ENCODE measurements at regions not wholly inside any gene's neighbourhood (a gene's known extent, or its start where the extent isn't known, plus 50 kb on each side); places are given as distances from the start of the nearest gene placed in this dataset.

DNA sequence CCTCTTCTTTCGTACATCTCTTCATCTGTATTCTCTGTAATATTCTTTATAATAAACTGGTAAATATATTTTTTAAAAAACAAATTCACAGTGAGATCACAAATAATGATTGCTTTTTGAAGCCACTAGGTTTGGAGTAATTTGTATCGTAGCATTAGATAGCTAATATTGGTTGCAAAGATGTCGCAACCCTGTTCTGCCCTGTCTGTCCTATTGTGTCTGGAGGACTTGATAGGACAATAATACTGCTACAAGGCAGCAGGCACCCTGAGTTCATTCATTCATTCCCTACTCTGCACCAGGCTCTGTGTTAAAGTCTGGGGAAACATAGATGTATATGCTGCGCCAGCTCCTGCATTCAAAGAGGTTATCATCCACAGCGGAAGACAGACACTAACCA, 206.7 kb upstream of the KLF4 start:
- no peak for ATAC-seq

DNA sequence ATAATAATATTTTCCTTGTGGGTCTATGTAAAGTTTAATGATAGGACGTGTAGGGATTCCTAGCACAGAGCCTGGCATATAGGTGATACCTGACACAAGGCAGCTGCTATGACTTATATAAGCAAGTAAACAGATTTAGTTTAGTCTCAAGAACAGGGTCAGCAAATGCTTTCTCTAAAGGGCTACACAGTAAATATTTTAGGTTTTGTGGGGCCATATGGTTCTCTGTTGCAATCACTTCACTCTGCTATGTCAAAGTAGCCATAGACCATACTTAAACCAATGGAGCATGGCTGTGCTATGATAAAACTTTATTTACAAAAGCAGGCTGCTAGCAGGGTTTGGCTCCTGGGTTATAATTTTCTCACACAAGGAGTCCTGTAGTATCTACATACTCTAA, 204.8 kb upstream of the KLF4 start:
- ATAC-seq, result no peak

DNA sequence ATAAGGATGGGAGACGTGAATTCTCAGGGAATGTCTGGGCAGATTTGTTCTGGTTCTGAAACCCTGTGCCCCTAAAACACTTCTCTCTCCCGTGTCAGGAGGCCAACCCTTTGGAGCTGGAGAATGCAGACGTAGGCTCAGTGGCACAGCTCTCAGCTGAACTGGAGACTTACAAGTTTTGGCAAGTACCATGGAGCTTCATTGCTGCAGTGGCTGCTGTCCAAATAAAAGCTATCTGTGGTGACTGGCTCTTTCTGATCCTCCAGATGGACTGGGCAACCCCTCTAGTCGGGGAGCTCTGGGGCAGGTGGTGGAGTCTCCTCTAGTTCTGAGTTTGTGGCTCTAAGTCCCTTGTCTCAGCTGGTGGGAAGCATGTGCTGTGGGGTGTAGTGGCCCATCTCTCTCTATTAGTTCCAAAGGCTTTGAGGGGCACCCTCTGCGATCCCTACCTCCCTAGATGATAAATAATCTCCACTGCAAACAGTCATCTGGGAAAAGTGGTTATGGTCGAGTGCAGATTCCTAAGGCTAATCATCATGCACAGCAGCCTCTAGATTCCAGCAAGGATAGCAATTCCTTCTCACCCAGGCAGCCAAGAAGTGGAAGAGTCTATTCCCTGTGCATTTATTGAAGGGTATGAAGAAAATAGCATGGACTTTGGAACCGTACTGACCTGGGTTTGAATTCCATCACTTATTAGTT, 204.2 kb upstream of the KLF4 start:
- ATAC-seq, result no peak

DNA sequence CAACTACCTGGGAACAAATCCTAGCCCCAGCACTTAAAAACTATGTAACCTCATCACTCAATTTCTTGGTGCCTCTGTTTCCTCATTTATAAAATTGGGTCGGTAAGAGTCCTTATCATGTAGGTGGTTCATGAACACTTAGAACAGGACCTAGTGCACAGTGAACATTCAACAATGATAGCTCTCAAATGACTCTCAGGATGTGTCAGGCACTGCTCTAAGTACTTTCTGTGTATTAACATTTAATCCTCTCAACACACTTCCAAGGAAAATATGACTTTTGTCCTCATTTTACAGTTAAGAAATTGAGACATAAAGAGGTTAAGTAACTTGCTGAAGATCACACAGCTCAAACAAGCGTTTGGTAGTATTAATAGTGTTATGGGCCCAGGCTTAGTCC, 202.1 kb upstream of the KLF4 start:
- ATAC-seq, result no peak

DNA sequence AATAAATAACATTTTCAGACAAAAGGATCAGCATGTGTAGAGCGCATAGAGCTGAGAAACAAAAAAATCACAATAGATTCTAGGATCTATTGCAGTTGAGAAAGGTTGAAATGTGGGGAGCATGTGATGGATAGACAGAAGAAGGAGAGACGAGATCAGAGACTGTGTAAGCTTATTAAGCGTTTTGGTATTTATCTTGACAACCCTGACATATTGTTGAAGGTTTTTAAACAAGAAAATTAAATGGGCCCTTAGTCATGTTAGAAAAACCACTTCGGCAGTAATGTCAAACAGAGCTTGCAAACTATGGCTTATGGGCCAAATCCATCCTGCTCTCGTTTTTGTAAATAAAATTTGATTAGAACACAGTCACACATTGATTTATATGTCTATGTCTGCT, 200.5 kb upstream of the KLF4 start:
- ATAC-seq, result no peak

DNA sequence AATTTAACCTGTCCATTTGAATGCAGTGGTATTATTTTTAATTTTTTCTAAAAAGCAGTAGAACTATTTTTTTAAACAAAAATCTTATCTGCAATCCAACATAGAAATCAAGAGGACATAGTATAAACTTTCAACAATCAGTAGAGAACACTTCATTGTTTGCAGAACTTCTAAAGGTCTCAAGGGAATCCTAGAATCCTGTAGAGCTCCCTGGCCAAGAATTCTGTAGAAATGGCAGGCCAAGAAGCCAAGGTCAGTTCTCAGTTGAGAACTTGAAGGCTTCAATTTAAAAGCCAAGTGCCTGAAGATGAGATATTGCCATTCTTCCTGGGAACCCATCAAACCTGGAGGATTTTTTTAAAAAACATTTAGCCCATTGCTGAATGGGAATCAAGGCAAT, 199.2 kb upstream of the KLF4 start:
- no peak for ATAC-seq

DNA sequence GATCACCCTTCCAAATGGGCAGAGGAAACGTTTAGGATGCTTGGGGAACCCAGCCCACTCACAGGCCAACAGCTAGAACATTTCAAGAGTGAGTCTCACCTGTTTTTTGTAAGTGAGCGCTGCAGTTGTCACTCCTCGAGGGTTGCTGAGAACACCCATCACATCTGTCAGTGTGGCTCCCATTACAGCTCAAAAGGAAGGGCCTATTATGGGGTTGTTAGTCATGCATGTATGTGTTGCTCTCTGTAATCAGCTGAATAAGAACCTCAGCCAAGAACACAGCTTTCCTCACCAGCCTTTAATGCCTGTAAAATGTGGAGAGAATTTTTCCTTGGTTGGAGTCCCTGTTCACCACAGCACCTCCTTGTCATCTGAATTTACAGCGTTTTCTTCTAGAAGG, 196.3 kb upstream of the KLF4 start:
- no peak for ATAC-seq

DNA sequence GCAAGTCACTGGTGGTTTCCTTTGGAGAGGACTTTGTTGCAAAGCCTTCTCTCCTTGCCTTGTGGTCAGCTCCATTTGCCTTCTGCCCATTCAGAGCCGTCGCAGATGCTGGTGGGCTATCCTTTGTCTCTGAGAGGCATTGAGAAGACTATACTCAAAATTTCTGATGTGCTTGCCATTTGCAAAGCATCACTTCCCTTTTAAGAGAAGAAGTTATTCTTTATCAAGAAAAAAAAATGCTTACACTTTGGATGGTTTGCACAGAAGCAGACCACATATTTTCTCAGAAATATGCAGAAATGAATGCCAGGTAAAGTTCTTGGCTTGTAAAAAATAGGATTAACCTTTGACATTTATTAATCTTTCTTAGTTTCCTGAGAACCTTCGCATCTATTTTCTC, 195.8 kb upstream of the KLF4 start:
- no peak for ATAC-seq

DNA sequence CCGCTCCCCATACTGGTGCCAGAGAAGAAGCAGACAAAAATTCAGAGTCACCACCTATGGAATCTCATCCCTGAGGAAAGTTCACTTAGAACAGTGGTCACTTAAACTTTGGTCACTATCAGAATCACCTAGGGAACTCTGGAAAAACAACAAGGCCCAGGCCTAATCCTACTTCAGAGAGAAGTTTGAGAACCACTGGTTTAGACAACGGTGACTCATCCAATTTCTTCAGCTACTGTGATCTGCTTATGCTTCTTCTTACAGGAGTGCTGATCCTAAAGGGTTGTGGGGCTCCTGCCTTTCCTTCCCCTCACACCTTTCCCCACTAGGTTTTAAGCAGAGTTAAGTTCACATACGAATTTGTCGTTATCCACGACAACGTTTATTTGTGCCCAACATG, 194.7 kb upstream of the KLF4 start:
- ATAC-seq, result no peak

DNA sequence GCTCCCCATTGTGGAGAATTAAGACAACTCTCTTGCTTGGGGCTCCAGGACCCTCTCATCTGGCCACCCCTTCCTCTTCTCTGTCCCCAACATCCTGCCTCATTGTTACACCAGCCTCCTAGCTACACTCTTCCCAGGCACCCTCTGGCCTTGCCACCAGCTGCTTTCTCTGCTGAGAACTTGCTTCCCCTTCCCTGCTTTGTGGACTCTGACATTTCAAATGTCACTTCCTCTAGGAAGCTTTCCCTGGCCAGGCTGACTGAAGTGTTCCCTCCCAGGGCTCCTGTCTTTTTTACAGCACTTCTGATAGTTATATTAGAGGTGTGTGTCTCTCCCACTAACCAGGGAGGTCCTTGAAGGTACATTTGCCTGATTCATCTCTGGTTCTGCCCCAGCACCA, 194.0 kb upstream of the KLF4 start:
- ATAC-seq, result no peak

DNA sequence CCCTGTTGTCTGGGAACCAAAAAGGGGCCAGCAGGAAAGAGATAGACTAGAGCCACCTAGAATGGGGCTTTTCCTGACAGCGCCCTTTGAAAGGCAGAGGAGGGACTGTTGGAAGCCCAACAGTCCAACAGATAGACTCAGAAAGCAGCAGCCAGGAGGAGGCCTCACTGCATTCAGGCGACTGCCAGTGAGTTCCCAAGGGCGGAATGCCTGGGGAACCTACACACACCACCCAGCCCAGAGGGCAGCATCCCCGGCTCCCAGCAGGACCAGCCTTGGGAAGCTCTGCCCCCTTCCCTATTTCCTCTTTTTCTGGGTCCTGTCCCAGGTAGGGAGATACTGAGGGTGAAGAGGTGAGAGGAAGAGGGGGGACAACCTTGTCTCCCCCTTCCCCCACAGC, 192.4 kb upstream of the KLF4 start:
- no peak for ATAC-seq

DNA sequence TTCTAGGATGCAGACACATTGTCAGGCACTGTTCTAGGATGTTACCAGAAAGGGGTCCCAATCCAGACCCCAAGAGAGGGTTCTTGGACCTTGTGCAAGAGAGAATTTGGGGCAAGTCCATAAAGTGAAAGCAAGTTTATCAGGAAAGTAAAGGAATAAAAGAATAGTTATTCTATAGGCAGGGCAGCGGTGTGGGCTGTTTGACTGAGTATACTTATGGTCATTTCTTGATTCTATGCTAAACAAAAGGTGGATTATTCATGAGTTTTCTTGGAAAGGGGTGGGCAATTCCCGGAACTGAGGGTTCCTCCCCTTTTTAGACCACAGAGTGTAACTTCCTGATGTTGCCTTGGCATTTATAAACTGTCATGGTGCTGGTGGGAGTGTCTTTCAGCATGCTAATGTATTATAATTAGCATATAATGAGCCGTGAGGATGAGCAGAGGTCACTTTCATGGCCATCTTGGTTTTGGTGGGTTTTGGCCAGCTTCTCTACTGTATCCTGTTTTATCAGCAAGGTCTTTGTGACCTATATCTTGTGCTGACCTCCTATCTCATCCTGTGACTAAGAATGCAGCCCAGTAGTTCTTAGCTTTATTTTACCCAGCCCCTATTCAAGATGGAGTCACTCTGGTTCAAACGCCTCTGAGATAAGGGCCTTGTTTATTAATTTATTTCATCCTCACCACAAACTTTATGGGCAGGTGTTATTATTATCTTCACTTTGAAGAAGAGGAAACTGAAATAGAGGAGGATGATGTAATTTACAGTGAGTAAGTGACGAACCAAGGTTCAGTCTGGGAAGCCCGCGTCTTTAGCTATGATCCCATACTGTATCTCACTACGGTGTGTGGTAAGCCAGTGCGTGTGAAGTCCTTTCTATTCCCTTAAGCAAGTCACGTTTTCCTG, 186.0 kb upstream of the KLF4 start:
- no peak for ATAC-seq

DNA sequence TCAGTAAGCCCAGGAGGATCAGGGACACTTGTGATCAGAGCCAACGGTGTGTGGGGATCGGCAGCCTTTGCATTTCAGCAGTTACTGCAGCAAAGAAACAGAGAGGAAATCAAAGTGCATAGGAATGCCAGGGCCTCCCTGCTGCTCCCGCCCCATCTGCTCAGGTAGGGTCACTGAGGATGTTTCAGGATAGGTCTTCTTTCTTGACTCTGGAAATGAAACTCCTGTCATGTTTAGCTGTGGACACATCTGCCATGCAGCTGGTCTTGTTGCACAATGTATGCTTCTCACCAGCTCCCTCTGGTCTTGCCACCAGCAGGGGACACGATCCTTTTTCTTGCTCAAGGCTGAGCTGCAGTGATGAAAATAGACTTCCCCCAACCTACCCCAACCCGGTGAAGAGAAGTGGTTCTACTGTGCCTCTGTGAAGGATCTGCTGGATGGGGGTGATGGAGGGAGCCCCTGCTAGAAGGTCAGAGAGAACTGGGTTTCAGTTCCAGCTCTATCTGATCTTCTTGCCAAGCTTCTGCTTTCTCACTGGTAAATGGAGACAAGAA, 185.2 kb upstream of the KLF4 start:
- no peak for ATAC-seq

DNA sequence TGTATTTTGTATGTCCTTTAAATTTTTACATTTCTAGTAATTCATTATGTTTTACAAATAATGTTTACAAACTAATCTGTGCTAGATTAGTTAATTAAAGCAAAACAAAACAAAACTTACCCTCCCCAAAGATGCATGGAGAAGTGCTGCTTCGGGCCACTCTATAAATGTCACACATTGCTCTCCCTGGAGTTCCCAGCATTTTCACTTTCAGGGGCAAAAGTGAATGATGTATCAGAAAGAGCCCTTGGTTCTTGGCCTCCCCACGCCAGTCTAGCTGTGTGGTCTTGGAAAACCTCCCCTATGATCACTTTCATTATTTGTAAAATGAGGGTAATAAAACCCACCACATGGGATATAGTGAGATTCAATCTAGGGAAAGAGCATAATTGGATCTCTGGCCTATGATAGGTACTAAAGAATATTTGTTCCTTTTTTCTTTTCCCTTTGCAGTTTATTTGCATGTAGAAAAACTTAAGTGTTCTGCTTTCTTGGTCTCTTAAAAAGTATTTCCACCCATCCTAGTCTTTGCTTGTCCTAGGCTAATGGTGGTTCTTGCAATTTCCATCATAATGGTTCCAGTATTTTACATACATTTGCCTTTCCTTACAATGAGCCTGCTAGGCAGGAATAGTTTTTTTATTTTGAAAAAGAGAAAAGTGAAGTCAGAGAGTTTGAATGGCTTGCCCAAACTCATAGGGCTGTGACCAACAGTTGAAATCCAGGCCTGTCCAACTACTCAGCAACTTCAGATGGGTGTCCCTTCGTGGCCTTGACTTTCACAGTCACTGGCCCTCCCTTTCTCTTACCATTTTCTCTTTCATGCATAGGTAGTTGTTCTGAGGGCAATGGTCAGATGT, 184.5 kb upstream of the KLF4 start:
- no peak for ATAC-seq

DNA sequence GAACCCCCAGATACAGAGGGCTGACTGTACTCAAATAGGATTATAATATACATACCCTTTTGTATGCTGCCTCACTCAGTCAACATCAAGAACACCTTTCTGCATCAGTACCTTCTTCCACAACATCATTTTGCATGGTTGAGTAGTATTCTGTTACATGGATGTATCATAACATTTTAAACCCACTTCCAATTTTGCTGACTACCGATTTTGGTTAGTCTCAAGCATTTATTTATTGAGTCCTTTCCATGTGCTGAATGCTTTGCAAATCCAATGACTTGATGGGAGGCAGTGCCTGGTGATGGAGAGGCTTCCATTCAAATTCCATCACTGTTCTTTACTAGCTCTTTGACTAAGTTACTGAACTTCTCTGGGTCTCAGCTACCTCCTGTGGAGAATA, 182.0 kb upstream of the KLF4 start:
- no peak for ATAC-seq

DNA sequence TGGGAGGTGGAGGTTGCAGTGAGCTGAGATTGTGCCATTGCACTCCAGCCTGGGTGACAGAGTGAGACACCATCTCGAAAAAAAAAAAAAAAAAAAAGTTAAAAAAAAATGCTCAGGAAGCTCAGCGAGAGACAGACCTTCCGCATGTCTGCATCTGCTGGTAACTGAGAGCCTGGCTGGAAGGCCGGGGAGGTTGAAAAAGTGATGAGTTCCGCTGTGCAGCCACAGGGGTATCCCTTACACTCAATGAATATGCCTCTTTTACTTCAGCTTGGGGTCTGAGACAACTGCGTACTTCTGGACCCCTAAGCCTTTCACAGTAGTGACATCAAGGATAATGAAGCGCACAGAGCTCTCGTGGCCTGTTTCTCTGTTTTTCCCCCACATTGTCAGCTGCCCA, 179.9 kb upstream of the KLF4 start:
- ATAC-seq, result no peak

DNA sequence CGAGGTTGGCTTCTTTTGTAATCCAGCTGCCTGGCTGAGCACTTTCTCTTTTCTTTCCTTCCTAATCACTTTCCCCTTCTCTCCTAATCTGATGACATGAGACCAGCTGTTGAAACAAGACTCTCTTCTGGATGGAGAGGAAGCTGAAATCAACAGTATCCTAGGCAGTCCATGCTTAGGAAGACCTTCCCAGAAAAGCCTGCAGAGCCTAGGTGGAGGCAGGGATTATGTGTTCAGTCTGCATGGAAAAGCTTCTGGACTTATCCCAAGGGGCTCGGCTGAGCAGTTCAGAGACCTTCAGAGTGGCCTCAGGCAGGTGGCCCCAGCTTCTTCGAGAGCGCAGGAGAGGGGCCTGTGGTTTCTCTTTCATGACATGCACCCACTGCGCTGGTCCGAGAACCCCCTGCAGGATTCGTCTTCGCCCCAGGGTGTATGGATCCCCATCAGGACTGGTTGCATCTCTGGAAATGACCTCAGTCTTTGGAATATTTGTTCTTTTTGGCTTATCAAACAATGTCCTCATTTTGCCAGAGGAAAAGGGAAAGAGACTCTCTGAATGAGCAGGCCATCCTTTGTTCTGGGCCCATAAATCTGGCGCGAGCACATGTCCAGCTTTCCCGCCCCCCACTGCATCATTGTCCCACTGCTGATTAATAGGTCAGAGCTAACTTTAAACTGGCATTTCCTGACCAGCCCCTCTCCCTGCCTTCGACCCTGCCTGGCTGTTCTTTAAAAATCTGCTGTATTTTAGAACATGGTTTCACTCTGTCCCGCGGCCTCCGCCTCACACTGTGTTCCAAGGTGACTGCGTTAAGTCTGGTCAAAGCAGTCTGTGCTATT, 177.9 kb upstream of the KLF4 start:
- no peak for ATAC-seq

DNA sequence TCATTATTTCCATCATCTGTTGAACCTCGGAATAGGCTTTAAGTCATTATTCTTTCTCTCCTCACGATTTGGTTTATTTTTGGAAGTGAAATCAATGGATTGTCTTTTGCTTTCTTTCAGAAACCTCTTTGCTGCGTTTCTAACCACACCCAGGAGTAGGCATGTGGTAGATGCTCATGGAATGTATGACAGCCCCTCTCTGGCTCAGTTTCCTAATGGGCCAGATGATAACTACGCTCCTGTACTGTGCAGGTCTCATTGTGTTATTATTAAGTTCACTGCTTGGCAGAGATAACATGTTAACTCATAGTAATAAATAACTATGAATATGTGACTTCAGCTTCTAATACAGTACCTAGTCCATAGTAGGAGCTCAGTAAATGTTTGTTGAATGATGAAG, 175.5 kb upstream of the KLF4 start:
- ATAC-seq, result no peak

DNA sequence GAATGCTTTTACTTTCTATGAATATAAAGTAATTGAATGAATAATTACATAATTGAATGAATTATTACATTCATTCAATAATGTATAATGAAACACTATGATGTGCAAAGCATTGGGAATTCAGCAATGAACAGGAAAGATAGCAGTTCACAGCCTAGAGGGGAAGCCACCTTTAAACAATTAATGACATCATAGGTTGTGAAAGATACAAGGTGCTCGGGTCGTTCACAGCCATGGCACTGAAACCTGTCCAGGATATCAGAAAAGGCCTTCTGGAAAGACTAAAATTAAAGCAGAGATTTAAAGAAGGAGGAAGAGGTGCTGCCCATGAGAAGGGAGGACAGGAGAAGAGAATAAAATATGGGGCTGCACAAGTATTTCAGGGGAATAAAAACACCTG, 171.4 kb upstream of the KLF4 start:
- ATAC-seq, result no peak

DNA sequence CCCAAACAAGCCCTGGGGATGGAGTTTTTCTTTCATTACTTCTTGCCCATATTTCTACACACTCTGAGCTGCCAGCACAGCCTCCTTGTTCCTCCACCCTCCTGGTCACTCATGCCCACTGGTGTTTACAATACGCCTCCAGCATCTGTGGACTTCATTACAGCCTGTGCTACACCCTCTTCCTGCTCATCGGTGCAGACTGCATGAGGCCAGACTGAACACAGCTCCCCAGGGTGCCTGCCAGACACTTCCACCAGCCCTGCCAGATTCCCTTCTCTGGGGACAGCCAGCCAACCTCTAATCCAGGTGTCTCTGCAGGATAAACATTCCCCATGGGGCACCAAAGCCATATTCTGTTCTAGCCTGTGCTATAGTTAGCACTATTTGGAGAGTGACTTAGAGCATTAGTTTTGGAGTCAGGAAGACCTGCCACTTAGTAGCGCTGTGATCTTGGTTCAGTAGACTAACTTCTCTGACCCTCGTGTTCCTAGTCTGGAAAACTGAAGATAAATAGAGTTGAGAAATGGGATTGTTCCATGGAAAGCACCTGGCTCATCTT, 163.8 kb upstream of the KLF4 start:
- no peak for ATAC-seq

DNA sequence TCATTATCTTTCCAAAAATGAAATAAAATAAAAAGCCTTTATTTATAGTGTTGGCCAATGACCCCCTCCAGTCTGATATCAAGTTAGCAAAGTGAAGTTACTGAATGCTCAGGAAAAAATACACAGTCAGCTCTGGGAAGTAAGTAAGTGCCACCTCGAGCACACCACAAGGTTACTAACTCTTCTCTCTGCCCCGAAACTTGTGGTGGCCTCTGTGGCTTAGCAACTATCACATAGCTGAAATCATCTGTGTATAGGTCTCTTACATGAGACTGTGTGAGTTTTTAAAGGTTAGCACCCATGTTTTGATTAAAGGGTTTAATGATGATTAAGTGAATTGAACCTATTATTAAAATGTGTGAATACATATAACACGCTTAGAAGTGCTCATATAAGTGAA, 161.4 kb upstream of the KLF4 start:
- ATAC-seq, result no peak

DNA sequence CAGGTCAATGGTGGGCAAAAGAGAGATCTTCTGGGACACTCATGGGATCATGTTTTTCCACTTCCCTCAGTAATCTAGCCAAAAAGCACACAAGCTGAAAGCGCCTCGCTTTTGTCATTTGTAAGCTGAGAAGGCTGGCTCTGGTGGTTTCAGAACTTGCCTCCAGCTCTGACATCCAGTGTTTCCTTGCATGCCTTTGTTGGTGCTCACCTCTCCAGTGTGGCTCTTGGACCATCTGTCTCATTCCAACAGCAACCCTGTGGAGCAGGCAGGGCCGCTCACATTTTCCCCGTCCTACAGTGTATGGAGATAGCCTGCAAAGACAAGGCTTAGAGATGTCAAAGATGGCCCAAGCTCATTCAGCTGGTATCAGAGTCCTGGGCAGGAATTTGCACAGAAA, 160.8 kb upstream of the KLF4 start:
- ATAC-seq, result no peak

Data from activated CD4-positive, CD25-positive, alpha-beta regulatory T cell treated with anti-CD3 and anti-CD28 coated beads, Interleukin-2, amount 50 U/mL, for 24 hours (primary cell).